ENCODE measurements at regions not wholly inside any gene's neighbourhood (a gene's known extent, or its start where the extent isn't known, plus 50 kb on each side); places are given as distances from the start of the nearest gene placed in this dataset.

DNA sequence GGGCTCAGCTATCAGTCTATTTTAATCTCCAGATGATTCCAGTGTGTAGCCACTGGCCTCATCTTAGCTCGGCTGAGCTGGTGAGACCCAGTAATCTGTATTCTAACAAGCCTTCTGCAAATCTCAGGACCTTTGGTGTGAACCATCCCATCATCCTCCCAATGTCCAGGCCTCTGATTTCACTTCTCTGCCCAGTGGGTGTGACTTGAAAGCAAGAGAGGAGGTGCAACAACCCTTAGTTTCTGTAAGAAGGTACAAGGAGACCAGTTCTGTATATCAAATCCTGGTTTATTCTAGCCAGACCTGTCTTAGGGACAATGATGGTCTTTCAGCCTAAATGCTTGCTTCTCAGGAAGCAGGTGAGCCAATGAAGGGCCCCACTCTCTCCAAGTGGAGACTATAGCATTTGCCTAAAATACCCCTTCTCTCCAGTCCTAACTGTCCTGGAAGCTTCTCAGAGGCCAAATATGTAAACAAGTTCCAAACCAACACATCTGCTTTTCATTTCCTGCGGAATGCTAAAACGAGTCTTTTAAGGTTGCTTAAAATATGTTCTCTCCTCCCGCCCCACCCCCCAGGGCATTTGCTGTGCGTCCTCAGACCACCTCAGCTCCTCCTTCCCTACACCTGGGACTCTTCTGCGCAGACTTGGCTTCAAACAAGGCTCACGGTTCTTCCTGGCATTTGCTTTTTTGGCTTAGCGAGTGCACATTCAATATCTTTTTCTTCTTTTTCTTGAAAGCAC is 78.4 kb upstream of the FUT8 start:
- Mint-ChIP-seq H3K4me1 (peaks cover 6 to 34% (median 20%) of the 10 kb centered on the region in 3 donors), H3K27ac (no peak overlapping the region), H3K27me3 (peaks cover 0 to 2% of the 10 kb centered on the region in 2 donors), H3K4me3 (no peak overlapping the region), H3K9me3 (no peaks in the 10 kb centered on the region), H3K36me3 (no peaks in the 10 kb centered on the region)
- no peaks in the 10 kb centered on the region for H3K27me3 ChIP-seq (ENCODE audit: insufficient read depth, low read length, poor library complexity, severe bottlenecking)
- ChIA-PET POLR2A (no interaction called here), CTCF (interaction anchor here (0.6 kb wide), 1 partner anchor 77 kb away, joined by 3 read pairs; no protein-coding TSS in a partner anchor)
- no peaks in the 10 kb centered on the region for H3K36me3 ChIP-seq (ENCODE audit: insufficient read depth, low read length)
- no peak for DNase-seq
- H3K9me3 ChIP-seq (ENCODE audit: low read length): no peaks in the 10 kb centered on the region
- no peak overlapping the region for H3K4me3 ChIP-seq (ENCODE audit: low read length)
- H3K4me1 ChIP-seq (ENCODE audit: insufficient read depth, low read length): peaks cover 9% of the 10 kb centered on the region
- H3K27ac ChIP-seq (ENCODE audit: low read depth, low read length): no peak overlapping the region

DNA sequence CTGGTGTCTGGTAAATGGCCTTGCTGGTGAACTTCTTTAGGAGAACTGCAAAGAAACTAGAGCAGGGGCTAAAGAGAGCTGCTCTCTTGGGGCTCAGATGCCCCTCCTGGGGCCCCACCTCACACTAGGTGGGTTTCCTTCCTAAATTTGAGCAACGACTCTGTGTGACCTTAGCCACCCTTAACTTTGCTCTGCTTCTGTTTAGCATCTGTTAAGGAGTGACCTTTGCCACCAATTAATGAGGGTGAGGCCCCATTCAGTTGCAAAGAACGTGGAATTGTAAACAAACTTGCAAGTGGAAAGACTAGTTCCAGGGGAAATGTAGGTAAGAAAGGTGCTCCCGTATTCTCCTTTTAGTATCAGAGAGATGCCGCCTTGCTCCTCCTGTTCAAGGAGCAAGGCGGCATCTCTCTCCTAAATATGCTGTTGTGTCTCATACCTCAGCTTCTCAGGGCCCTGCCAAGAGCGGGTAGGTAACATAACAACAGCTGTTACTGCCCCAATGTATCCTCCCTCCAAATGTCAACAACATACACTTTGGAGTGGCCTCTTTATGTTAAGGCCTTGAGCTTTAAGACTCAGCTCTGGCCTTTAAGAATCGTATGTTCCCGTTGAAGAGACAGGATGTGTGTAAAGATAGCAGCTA is 77.6 kb upstream of the FUT8 start:
- Mint-ChIP-seq H3K4me1 (peaks cover 6 to 36% (median 20%) of the 10 kb centered on the region in 3 donors), H3K9me3 (no peaks in the 10 kb centered on the region), H3K36me3 (peaks cover 0 to 1% (median 0%) of the 10 kb centered on the region in 3 donors), H3K27me3 (peaks cover 0 to 2% of the 10 kb centered on the region in 2 donors), H3K4me3 (no peak overlapping the region), H3K27ac (no peak overlapping the region)
- H3K4me1 ChIP-seq (ENCODE audit: insufficient read depth, low read length): peaks cover 9% of the 10 kb centered on the region
- no peak overlapping the region for H3K4me3 ChIP-seq (ENCODE audit: low read length)
- no peaks in the 10 kb centered on the region for H3K36me3 ChIP-seq (ENCODE audit: insufficient read depth, low read length)
- ChIA-PET POLR2A (no interaction called here), CTCF (no interaction called here)
- no peaks in the 10 kb centered on the region for H3K9me3 ChIP-seq (ENCODE audit: low read length)
- H3K27ac ChIP-seq (ENCODE audit: low read depth, low read length): no peak overlapping the region
- DNase-seq: no peak
- H3K27me3 ChIP-seq (ENCODE audit: insufficient read depth, low read length, poor library complexity, severe bottlenecking): no peaks in the 10 kb centered on the region

DNA sequence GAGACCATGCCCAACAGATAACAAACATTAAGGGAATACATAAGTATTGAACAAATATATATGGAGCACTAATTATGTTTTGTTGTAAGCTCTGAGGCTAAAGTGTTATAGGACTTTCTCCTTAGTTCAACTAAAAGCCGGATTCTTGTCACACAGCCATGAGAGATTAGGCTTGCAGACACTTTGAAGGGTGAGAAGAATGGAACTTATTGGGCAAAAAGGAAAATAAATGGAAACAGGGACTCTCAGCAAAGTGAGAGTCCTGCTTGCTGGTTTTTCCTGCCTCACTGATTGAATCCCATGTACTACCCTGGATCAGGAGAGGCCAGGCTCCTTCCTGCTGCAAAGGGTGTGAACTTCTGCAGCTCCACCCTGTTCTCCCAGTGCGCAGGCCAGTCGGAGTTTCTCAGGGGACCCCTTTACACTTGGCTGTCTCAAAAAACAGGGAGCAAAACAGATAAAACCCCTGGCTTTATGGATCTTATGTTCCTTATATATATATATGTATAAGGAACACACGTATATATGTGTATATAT is 77.1 kb upstream of the FUT8 start:
- Mint-ChIP-seq H3K4me3 (no peak overlapping the region), H3K9me3 (no peaks in the 10 kb centered on the region), H3K36me3 (peaks cover 0 to 2% (median 0%) of the 10 kb centered on the region in 3 donors), H3K27ac (no peak overlapping the region), H3K27me3 (peaks cover 0 to 2% of the 10 kb centered on the region in 2 donors), H3K4me1 (peaks cover 6 to 38% (median 20%) of the 10 kb centered on the region in 3 donors)
- Histone ChIP-seq H3K4me3 (ENCODE audit: low read length) (no peak overlapping the region), H3K4me1 (ENCODE audit: insufficient read depth, low read length) (peaks cover 9% of the 10 kb centered on the region), H3K27ac (ENCODE audit: low read depth, low read length) (no peak overlapping the region), H3K36me3 (ENCODE audit: insufficient read depth, low read length) (no peaks in the 10 kb centered on the region), H3K27me3 (ENCODE audit: insufficient read depth, low read length, poor library complexity, severe bottlenecking) (no peaks in the 10 kb centered on the region), H3K9me3 (ENCODE audit: low read length) (no peaks in the 10 kb centered on the region)
- POLR2A ChIA-PET: no interaction called here
- DNase-seq: no peak
- CTCF ChIA-PET: no interaction called here

DNA sequence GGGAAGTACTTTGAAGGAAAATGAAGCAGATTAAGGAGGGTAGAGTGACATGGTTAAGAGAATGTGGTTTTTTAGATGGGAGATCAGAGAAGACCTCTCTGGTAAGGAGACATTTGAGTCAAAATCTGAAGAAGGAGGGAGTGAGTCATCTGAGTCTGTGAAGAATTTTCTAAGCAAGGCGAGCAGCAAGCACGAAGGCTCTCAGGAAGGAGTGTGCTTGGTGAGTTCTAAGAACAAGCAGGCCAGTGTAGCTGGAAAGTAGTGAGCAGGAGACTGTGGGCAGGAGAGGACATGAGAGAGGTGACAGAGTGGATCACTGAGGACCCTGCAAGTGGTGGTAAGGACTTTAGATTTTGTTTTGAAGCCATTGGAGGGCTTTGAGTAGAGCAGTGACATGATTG is 76.3 kb upstream of the FUT8 start:
- peaks cover 0 to 4% (median 0%) of the 10 kb centered on the region in 3 donors for H3K36me3 Mint-ChIP-seq
- H3K27ac ChIP-seq (ENCODE audit: low read depth, low read length): no peak overlapping the region
- peak overlapping the region in 6 of 8 donors; percentile 3 to 85 (median 24) for H3K27ac Mint-ChIP-seq
- peaks cover 6 to 38% (median 20%) of the 10 kb centered on the region in 3 donors for H3K4me1 Mint-ChIP-seq
- H3K4me1 ChIP-seq (ENCODE audit: insufficient read depth, low read length): peaks cover 9% of the 10 kb centered on the region
- H3K4me3 Mint-ChIP-seq: peak overlapping the region in 1 of 7 donors; percentile 1
- ChIA-PET POLR2A (no interaction called here), CTCF (no interaction called here)
- H3K4me3 ChIP-seq (ENCODE audit: low read length): no peak overlapping the region
- peaks cover 0 to 2% of the 10 kb centered on the region in 2 donors for H3K27me3 Mint-ChIP-seq
- no peaks in the 10 kb centered on the region for H3K9me3 Mint-ChIP-seq
- H3K27me3 ChIP-seq (ENCODE audit: insufficient read depth, low read length, poor library complexity, severe bottlenecking): no peaks in the 10 kb centered on the region
- no peaks in the 10 kb centered on the region for H3K36me3 ChIP-seq (ENCODE audit: insufficient read depth, low read length)
- no peak for DNase-seq
- no peaks in the 10 kb centered on the region for H3K9me3 ChIP-seq (ENCODE audit: low read length)

DNA sequence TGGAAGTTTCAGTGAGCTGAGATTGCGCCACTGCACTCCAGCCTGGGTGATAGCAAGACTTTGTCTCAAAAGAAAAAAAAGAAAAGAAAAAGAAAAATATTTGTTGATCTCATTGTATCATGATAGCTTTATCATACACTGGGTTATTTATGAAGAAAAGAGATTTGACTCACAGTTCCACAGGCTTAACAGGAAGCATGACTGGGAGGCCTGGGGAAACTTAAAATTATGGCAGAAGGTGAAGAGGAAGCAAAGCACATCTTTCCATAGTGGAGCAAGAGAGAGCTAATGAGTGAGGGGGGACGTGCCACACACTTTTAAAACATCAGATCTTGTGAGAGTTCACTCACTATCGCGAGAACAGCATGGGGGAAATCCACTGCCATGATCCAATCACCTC is 72.7 kb upstream of the FUT8 start:
- Histone ChIP-seq H3K4me1 (ENCODE audit: insufficient read depth, low read length) (peaks cover 9% of the 10 kb centered on the region), H3K9me3 (ENCODE audit: low read length) (no peaks in the 10 kb centered on the region), H3K27me3 (ENCODE audit: insufficient read depth, low read length, poor library complexity, severe bottlenecking) (no peaks in the 10 kb centered on the region), H3K4me3 (ENCODE audit: low read length) (no peak overlapping the region), H3K36me3 (ENCODE audit: insufficient read depth, low read length) (no peaks in the 10 kb centered on the region), H3K27ac (ENCODE audit: low read depth, low read length) (no peak overlapping the region)
- Mint-ChIP-seq H3K9me3 (no peaks in the 10 kb centered on the region), H3K27me3 (no peaks in the 10 kb centered on the region), H3K36me3 (peaks cover 0 to 4% (median 0%) of the 10 kb centered on the region in 3 donors), H3K4me1 (peaks cover 6 to 21% (median 10%) of the 10 kb centered on the region in 3 donors), H3K27ac (no peak overlapping the region), H3K4me3 (no peak overlapping the region)
- no peak for DNase-seq
- ChIA-PET POLR2A (no interaction called here), CTCF (no interaction called here)

DNA sequence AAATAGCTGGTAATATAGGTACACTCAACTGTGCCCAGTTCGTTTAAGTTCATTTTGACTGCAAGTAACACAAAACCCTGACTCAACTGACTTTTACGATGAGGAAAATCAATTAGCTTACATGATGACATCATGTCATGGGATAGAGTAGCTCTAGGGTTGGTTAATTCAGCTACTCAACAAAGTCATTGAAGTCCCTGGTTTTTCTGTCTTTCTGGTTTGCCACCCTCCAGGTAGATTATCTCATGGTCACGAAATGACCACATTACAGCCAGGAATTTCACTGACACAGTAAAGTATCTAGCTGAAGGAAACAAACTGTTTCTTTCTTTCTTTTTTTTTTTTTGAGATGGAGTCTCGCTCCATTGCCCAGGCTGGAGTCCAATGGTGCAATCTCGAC is 68.5 kb upstream of the FUT8 start:
- H3K4me3 ChIP-seq (ENCODE audit: low read length): no peak overlapping the region
- no peaks in the 10 kb centered on the region for H3K36me3 ChIP-seq (ENCODE audit: insufficient read depth, low read length)
- no peak overlapping the region for H3K27ac ChIP-seq (ENCODE audit: low read depth, low read length)
- Mint-ChIP-seq H3K36me3 (peaks cover 0 to 10% (median 0%) of the 10 kb centered on the region in 3 donors), H3K9me3 (no peaks in the 10 kb centered on the region), H3K4me1 (peaks cover 0 to 4% (median 0%) of the 10 kb centered on the region in 3 donors), H3K27me3 (no peaks in the 10 kb centered on the region), H3K4me3 (no peak overlapping the region), H3K27ac (no peak overlapping the region)
- ChIA-PET CTCF (interaction anchor here (0.6 kb wide), 2 partner anchors 19 to 657 kb away, joined by 3 read pairs; no protein-coding TSS in a partner anchor), POLR2A (no interaction called here)
- no peaks in the 10 kb centered on the region for H3K4me1 ChIP-seq (ENCODE audit: insufficient read depth, low read length)
- no peaks in the 10 kb centered on the region for H3K27me3 ChIP-seq (ENCODE audit: insufficient read depth, low read length, poor library complexity, severe bottlenecking)
- no peak for DNase-seq
- H3K9me3 ChIP-seq (ENCODE audit: low read length): no peaks in the 10 kb centered on the region

DNA sequence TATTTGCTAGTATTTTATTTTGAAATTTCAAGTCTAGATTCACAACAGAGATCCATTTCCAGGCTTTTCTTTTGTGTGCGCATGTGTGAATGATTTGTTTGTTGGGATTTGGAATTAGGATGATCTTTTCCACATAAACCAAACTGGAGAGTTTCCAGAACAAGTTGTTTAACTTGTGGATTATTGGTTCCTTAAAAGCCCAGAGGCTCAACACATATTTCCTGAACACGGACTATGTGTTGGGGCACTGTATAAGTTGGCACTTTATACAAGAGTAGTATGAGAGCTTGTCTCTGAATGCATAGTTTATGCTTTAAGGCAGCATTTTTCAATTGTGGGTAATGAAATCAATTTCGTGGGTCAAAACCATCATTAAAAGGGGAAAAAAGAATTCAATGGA is 67.3 kb upstream of the FUT8 start:
- H3K27ac ChIP-seq (ENCODE audit: low read depth, low read length): no peak overlapping the region
- Mint-ChIP-seq H3K4me3 (no peak overlapping the region), H3K4me1 (no peaks in the 10 kb centered on the region), H3K27me3 (peaks cover 0 to 1% of the 10 kb centered on the region in 2 donors), H3K9me3 (no peaks in the 10 kb centered on the region), H3K36me3 (peaks cover 0 to 9% (median 0%) of the 10 kb centered on the region in 3 donors), H3K27ac (no peak overlapping the region)
- ChIA-PET POLR2A (interaction anchor here (0.7 kb wide), 1 partner anchor 278 kb away, joined by 3 read pairs; no protein-coding TSS in a partner anchor), CTCF (no interaction called here)
- H3K27me3 ChIP-seq (ENCODE audit: insufficient read depth, low read length, poor library complexity, severe bottlenecking): no peaks in the 10 kb centered on the region
- H3K4me3 ChIP-seq (ENCODE audit: low read length): no peak overlapping the region
- no peaks in the 10 kb centered on the region for H3K9me3 ChIP-seq (ENCODE audit: low read length)
- no peak for DNase-seq
- H3K36me3 ChIP-seq (ENCODE audit: insufficient read depth, low read length): no peaks in the 10 kb centered on the region
- no peaks in the 10 kb centered on the region for H3K4me1 ChIP-seq (ENCODE audit: insufficient read depth, low read length)

DNA sequence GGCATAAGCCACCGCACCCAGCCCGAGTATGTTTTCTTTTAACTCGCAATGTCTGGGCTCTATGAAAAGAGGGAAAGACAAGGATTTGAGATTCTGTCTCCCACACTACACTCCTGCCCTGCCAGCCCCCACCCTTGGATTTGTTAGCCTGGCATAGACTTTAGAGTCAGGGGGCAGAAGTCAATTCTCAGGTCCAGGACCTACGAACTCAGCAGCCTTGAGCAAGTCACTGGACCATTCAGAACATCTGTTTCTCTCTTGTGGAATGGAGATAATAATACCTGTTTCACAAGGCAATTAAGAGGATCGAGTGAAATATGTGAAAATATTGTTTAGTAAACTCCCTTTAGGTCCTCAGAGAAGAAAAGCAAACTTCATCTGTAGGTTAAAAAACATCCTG is 66.1 kb upstream of the FUT8 start:
- Mint-ChIP-seq H3K4me1 (no peaks in the 10 kb centered on the region), H3K9me3 (no peaks in the 10 kb centered on the region), H3K27me3 (peaks cover 0 to 2% of the 10 kb centered on the region in 2 donors), H3K36me3 (peaks cover 0 to 8% (median 0%) of the 10 kb centered on the region in 3 donors), H3K4me3 (no peak overlapping the region), H3K27ac (peak overlapping the region in 1 of 8 donors; percentile 35)
- ChIA-PET POLR2A (no interaction called here), CTCF (no interaction called here)
- Histone ChIP-seq H3K27me3 (ENCODE audit: insufficient read depth, low read length, poor library complexity, severe bottlenecking) (no peaks in the 10 kb centered on the region), H3K4me3 (ENCODE audit: low read length) (no peak overlapping the region), H3K36me3 (ENCODE audit: insufficient read depth, low read length) (no peaks in the 10 kb centered on the region), H3K4me1 (ENCODE audit: insufficient read depth, low read length) (no peaks in the 10 kb centered on the region), H3K27ac (ENCODE audit: low read depth, low read length) (no peak overlapping the region), H3K9me3 (ENCODE audit: low read length) (no peaks in the 10 kb centered on the region)
- DNase-seq: no peak
